ENCODE measurements at regions not wholly inside any gene's neighbourhood (a gene's known extent, or its start where the extent isn't known, plus 50 kb on each side); places are given as distances from the start of the nearest gene placed in this dataset.

DNA sequence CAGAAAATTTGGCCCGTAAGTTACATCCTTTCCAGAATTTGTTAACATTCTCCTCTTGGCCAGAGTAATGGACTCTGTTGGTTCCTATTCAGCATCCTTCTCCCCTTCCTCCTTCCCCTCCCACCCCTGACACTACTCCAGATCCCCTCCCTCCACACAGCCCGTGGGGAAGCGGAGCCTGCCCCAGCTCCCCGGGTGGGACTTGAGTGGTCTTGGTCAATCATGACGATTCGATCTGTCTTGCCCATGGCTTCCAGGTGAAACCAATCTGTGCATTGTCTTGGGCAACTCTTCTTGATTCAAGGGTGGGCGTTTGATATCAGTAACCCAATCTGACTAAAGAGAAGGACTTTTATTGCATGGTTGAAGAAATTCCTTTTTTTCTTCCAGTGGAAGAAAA, 143.9 kb downstream of the ANKRD60 start:
- TF ChIP-seq MYC (IDR thresholded peaks at IDR 0.05; ENCODE audit: low read depth, low read length) = no peak
- TF ChIP-seq, protein P1, sequence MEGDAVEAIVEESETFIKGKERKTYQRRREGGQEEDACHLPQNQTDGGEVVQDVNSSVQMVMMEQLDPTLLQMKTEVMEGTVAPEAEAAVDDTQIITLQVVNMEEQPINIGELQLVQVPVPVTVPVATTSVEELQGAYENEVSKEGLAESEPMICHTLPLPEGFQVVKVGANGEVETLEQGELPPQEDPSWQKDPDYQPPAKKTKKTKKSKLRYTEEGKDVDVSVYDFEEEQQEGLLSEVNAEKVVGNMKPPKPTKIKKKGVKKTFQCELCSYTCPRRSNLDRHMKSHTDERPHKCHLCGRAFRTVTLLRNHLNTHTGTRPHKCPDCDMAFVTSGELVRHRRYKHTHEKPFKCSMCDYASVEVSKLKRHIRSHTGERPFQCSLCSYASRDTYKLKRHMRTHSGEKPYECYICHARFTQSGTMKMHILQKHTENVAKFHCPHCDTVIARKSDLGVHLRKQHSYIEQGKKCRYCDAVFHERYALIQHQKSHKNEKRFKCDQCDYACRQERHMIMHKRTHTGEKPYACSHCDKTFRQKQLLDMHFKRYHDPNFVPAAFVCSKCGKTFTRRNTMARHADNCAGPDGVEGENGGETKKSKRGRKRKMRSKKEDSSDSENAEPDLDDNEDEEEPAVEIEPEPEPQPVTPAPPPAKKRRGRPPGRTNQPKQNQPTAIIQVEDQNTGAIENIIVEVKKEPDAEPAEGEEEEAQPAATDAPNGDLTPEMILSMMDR (IDR thresholded peaks at IDR 0.05; ENCODE audit: low read depth, low read length) = no peak
- TF ChIP-seq POLR2A (IDR thresholded peaks at IDR 0.05; ENCODE audit: extremely low read depth, insufficient read length) = no peak
- TF ChIP-seq MAX (IDR thresholded peaks at IDR 0.05; ENCODE audit: low read depth, low read length) = no peak

GRCh38 chr20:58081846-58082245, 146.6 kb downstream of the ANKRD60 start:
- no peak for DNase-seq (ENCODE audit: low read depth)
- no peak overlapping the region for H3K4me3 ChIP-seq (ENCODE audit: low read depth, low read length)
- TF ChIP-seq MAX (IDR thresholded peaks at IDR 0.05; ENCODE audit: low read depth, low read length) (no peak), MYC (IDR thresholded peaks at IDR 0.05; ENCODE audit: low read depth, low read length) (no peak), POLR2A (IDR thresholded peaks at IDR 0.05; ENCODE audit: extremely low read depth, insufficient read length) (no peak)
- TF ChIP-seq, protein P1 (IDR thresholded peaks at IDR 0.05; ENCODE audit: low read depth, low read length) = no peak

More for the DNA sequence above, 143.9 kb downstream of the ANKRD60 start:
- no peak overlapping the region for H3K4me3 ChIP-seq (ENCODE audit: low read depth, low read length)
- no peak for DNase-seq (ENCODE audit: low read depth)

- TF ChIP-seq POLR2A (IDR thresholded peaks at IDR 0.05; ENCODE audit: extremely low read depth, insufficient read length) = no peak
- TF ChIP-seq, protein P1 (IDR thresholded peaks at IDR 0.05; ENCODE audit: low read depth, low read length) = no peak
- no peak for TF ChIP-seq MYC (IDR thresholded peaks at IDR 0.05; ENCODE audit: low read depth, low read length)
- TF ChIP-seq MAX (IDR thresholded peaks at IDR 0.05; ENCODE audit: low read depth, low read length) = no peak
- no peak overlapping the region for H3K4me3 ChIP-seq (ENCODE audit: low read depth, low read length)
- DNase-seq (ENCODE audit: low read depth) = no peak
Observed at GRCh38 chr20:58078741-58079522, 149.5 kb downstream of the ANKRD60 start.

GRCh38 chr20:58077282-58077681, 151.2 kb downstream of the ANKRD60 start:
- DNase-seq (ENCODE audit: low read depth) = no peak
- TF ChIP-seq POLR2A (IDR thresholded peaks at IDR 0.05; ENCODE audit: extremely low read depth, insufficient read length) = no peak
- TF ChIP-seq, protein P1 (IDR thresholded peaks at IDR 0.05; ENCODE audit: low read depth, low read length) = no peak
- TF ChIP-seq MYC (IDR thresholded peaks at IDR 0.05; ENCODE audit: low read depth, low read length) = no peak
- no peak for TF ChIP-seq MAX (IDR thresholded peaks at IDR 0.05; ENCODE audit: low read depth, low read length)
- no peak overlapping the region for H3K4me3 ChIP-seq (ENCODE audit: low read depth, low read length)

DNA sequence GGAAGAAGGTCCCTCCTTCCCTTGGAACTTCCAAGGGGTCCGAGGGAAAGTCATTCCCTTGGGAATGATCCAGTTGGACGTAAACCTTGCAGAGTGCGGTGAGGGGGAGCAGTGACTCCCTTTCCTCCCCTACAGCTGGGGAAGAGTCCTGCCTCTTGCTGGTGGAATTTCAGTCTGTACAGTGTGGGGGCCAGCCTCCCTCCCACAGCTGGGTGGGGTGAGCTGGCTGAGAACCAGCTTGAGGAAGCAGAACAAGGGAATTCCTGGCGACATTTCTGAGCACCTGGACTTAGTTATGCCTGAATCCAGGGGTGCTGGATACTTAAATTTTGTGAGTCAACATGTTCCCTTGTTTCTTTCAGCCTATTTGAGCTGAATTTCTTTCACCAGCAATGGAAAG, 152.0 kb downstream of the ANKRD60 start:
- no peak overlapping the region for H3K4me3 ChIP-seq (ENCODE audit: low read depth, low read length)
- DNase-seq (ENCODE audit: low read depth) = no peak
- TF ChIP-seq POLR2A (IDR thresholded peaks at IDR 0.05; ENCODE audit: extremely low read depth, insufficient read length) = no peak
- no peak for TF ChIP-seq MAX (IDR thresholded peaks at IDR 0.05; ENCODE audit: low read depth, low read length)
- no peak for TF ChIP-seq MYC (IDR thresholded peaks at IDR 0.05; ENCODE audit: low read depth, low read length)
- TF ChIP-seq, protein P1 (IDR thresholded peaks at IDR 0.05; ENCODE audit: low read depth, low read length) = no peak

All from NB4 (cell line).